ENCODE measurements at regions not wholly inside any gene's neighbourhood (a gene's known extent, or its start where the extent isn't known, plus 50 kb on each side); places are given as distances from the start of the nearest gene placed in this dataset.

DNA sequence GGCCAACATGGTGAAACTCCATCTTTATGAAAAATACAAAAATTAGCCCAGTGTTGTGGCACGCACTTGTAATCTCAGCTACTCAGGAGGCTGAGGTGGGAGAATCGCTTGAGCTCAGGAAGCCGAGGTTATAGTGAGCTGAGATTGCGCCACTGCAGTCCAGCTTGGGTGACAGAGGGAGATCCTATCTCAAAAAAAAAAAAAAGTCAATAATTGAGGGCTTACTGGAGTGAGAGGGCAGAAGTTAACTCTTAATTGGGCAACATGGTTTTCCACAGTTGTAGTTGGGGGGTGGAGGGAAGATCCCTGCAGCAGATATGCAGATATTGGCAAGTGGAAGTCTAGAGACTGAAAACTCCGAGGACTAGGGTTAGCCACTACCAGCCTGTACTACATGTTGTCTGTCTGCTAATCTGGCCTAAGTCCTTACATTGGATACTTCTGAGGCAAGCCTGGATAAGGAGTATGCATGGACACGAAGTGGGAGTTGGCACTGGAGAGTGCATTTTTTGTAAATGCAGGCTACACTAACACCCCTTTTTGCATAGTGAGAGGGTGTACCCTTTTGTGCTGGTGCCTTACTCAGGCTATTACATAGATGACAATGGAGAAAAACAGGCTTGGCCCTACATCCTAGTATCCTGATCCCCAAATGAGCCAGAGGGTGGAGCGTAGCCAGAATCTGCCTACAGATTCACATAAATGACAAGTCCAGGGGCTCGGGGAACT lies 89.0 kb upstream of the NIPBL start:
- Histone ChIP-seq H3F3A (replicated peaks; ENCODE audit: low read depth) (no peaks in the 10 kb centered on the region), H4K20me1 (replicated peaks; ENCODE audit: insufficient read depth) (no peaks in the 10 kb centered on the region), H3K27me3 (ENCODE audit: insufficient read depth) (no peaks in the 10 kb centered on the region), H3K4me2 (no peak overlapping the region), H3K27ac (ENCODE audit: low read depth) (no peak overlapping the region), H3K9me2 (ENCODE audit: insufficient read depth) (no peaks in the 10 kb centered on the region), H3K36me3 (ENCODE audit: insufficient read depth) (no peaks in the 10 kb centered on the region), H3K4me1 (ENCODE audit: insufficient read depth) (no peaks in the 10 kb centered on the region), H2AFZ (peak overlapping the region; percentile 69; the same call in 1 of the 2 replicates), H3K4me3 (no peak overlapping the region), H3K79me2 (replicated peaks; ENCODE audit: insufficient read depth) (no peaks in the 10 kb centered on the region)
- ATAC-seq: no peak
- H3K27ac Mint-ChIP-seq: no peak overlapping the region
- TF ChIP-seq EZH2 (IDR thresholded peaks at IDR 0.05; ENCODE audit: low read depth, unreplicated experiment) (no peak), EZH2phosphoT487 (IDR thresholded peaks at IDR 0.05; ENCODE audit: unreplicated experiment) (no peak), POLR2AphosphoS5 (IDR thresholded peaks at IDR 0.05; ENCODE audit: low read depth) (no peak), ZNF114 (CRISPR knock-in tag; IDR thresholded peaks at IDR 0.05) (no peak), STAT1 (IDR thresholded peaks at IDR 0.05; ENCODE audit: unreplicated experiment) (no peak), NANOG (IDR thresholded peaks at IDR 0.05; ENCODE audit: borderline replicate concordance) (no peak), JUNB (IDR thresholded peaks at IDR 0.05; ENCODE audit: unreplicated experiment) (no peak), CREB1 (CRISPR knock-in tag; IDR thresholded peaks at IDR 0.05; ENCODE audit: low read depth) (no peak), ZNF331 (CRISPR knock-in tag; IDR thresholded peaks at IDR 0.05; ENCODE audit: low read depth) (no peak)
- TF ChIP-seq, protein P1, sequence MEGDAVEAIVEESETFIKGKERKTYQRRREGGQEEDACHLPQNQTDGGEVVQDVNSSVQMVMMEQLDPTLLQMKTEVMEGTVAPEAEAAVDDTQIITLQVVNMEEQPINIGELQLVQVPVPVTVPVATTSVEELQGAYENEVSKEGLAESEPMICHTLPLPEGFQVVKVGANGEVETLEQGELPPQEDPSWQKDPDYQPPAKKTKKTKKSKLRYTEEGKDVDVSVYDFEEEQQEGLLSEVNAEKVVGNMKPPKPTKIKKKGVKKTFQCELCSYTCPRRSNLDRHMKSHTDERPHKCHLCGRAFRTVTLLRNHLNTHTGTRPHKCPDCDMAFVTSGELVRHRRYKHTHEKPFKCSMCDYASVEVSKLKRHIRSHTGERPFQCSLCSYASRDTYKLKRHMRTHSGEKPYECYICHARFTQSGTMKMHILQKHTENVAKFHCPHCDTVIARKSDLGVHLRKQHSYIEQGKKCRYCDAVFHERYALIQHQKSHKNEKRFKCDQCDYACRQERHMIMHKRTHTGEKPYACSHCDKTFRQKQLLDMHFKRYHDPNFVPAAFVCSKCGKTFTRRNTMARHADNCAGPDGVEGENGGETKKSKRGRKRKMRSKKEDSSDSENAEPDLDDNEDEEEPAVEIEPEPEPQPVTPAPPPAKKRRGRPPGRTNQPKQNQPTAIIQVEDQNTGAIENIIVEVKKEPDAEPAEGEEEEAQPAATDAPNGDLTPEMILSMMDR (conservative IDR thresholded peaks at IDR 0.05; ENCODE audit: low read depth in 2 of 2): no peak
- TF ChIP-seq, protein P2, sequence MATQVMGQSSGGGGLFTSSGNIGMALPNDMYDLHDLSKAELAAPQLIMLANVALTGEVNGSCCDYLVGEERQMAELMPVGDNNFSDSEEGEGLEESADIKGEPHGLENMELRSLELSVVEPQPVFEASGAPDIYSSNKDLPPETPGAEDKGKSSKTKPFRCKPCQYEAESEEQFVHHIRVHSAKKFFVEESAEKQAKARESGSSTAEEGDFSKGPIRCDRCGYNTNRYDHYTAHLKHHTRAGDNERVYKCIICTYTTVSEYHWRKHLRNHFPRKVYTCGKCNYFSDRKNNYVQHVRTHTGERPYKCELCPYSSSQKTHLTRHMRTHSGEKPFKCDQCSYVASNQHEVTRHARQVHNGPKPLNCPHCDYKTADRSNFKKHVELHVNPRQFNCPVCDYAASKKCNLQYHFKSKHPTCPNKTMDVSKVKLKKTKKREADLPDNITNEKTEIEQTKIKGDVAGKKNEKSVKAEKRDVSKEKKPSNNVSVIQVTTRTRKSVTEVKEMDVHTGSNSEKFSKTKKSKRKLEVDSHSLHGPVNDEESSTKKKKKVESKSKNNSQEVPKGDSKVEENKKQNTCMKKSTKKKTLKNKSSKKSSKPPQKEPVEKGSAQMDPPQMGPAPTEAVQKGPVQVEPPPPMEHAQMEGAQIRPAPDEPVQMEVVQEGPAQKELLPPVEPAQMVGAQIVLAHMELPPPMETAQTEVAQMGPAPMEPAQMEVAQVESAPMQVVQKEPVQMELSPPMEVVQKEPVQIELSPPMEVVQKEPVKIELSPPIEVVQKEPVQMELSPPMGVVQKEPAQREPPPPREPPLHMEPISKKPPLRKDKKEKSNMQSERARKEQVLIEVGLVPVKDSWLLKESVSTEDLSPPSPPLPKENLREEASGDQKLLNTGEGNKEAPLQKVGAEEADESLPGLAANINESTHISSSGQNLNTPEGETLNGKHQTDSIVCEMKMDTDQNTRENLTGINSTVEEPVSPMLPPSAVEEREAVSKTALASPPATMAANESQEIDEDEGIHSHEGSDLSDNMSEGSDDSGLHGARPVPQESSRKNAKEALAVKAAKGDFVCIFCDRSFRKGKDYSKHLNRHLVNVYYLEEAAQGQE (IDR thresholded peaks at IDR 0.05; ENCODE audit: unreplicated experiment): no peak
- TF ChIP-seq, protein P3, sequence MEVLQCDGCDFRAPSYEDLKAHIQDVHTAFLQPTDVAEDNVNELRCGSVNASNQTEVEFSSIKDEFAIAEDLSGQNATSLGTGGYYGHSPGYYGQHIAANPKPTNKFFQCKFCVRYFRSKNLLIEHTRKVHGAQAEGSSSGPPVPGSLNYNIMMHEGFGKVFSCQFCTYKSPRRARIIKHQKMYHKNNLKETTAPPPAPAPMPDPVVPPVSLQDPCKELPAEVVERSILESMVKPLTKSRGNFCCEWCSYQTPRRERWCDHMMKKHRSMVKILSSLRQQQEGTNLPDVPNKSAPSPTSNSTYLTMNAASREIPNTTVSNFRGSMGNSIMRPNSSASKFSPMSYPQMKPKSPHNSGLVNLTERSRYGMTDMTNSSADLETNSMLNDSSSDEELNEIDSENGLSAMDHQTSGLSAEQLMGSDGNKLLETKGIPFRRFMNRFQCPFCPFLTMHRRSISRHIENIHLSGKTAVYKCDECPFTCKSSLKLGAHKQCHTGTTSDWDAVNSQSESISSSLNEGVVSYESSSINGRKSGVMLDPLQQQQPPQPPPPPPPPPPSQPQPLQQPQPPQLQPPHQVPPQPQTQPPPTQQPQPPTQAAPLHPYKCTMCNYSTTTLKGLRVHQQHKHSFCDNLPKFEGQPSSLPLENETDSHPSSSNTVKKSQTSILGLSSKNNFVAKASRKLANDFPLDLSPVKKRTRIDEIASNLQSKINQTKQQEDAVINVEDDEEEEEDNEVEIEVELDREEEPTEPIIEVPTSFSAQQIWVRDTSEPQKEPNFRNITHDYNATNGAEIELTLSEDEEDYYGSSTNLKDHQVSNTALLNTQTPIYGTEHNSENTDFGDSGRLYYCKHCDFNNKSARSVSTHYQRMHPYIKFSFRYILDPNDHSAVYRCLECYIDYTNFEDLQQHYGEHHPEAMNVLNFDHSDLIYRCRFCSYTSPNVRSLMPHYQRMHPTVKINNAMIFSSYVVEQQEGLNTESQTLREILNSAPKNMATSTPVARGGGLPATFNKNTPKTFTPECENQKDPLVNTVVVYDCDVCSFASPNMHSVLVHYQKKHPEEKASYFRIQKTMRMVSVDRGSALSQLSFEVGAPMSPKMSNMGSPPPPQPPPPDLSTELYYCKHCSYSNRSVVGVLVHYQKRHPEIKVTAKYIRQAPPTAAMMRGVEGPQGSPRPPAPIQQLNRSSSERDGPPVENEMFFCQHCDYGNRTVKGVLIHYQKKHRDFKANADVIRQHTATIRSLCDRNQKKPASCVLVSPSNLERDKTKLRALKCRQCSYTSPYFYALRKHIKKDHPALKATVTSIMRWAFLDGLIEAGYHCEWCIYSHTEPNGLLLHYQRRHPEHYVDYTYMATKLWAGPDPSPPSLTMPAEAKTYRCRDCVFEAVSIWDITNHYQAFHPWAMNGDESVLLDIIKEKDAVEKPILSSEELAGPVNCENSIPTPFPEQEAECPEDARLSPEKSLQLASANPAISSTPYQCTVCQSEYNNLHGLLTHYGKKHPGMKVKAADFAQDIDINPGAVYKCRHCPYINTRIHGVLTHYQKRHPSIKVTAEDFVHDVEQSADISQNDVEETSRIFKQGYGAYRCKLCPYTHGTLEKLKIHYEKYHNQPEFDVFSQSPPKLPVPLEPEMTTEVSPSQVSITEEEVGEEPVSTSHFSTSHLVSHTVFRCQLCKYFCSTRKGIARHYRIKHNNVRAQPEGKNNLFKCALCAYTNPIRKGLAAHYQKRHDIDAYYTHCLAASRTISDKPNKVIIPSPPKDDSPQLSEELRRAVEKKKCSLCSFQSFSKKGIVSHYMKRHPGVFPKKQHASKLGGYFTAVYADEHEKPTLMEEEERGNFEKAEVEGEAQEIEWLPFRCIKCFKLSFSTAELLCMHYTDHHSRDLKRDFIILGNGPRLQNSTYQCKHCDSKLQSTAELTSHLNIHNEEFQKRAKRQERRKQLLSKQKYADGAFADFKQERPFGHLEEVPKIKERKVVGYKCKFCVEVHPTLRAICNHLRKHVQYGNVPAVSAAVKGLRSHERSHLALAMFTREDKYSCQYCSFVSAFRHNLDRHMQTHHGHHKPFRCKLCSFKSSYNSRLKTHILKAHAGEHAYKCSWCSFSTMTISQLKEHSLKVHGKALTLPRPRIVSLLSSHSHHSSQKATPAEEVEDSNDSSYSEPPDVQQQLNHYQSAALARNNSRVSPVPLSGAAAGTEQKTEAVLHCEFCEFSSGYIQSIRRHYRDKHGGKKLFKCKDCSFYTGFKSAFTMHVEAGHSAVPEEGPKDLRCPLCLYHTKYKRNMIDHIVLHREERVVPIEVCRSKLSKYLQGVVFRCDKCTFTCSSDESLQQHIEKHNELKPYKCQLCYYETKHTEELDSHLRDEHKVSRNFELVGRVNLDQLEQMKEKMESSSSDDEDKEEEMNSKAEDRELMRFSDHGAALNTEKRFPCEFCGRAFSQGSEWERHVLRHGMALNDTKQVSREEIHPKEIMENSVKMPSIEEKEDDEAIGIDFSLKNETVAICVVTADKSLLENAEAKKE (CRISPR knock-in tag; IDR thresholded peaks at IDR 0.05): no peak
- TF ChIP-seq, protein P4, sequence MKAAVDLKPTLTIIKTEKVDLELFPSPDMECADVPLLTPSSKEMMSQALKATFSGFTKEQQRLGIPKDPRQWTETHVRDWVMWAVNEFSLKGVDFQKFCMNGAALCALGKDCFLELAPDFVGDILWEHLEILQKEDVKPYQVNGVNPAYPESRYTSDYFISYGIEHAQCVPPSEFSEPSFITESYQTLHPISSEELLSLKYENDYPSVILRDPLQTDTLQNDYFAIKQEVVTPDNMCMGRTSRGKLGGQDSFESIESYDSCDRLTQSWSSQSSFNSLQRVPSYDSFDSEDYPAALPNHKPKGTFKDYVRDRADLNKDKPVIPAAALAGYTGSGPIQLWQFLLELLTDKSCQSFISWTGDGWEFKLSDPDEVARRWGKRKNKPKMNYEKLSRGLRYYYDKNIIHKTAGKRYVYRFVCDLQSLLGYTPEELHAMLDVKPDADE (IDR thresholded peaks at IDR 0.05): no peak
- H3K36me3 Mint-ChIP-seq (ENCODE audit: low read depth): no peaks in the 10 kb centered on the region
- no peak for DNase-seq (ENCODE audit: low spot score)
- peaks cover 3% of the 10 kb centered on the region; the same call in 1 of the 3 replicates for H3K9me3 Mint-ChIP-seq
- H3K27me3 Mint-ChIP-seq (ENCODE audit: insufficient read depth, low read depth, poor library complexity): peaks cover 1% of the 10 kb centered on the region
- no peak overlapping the region for H3K4me3 Mint-ChIP-seq
- peaks cover 4% of the 10 kb centered on the region; the same call in 2 of the 3 replicates for H3K4me1 Mint-ChIP-seq
